ENCODE measurements at regions not wholly inside any gene's neighbourhood (a gene's known extent, or its start where the extent isn't known, plus 50 kb on each side); places are given as distances from the start of the nearest gene placed in this dataset.
"Not testable (repeated sequence)": the region's sequence is repeated elsewhere in the genome, so short reads cannot be mapped to it uniquely, and the experiment has no call there.

GRCh38 chr12:74401966-74402365 lies 135.7 kb upstream of the ATXN7L3B start:
- DNase-seq (ENCODE audit: low spot score), result no peak
- Histone ChIP-seq H3K36me3 (ENCODE audit: insufficient read depth, low read length, poor library complexity, severe bottlenecking) (no peaks in the 10 kb centered on the region), H3K27me3 (replicated peaks; ENCODE audit: insufficient read depth, low read depth, low read length, poor library complexity) (no peaks in the 10 kb centered on the region), H3K4me3 (ENCODE audit: low read depth, low read length, poor library complexity, severe bottlenecking) (no peak overlapping the region), H3K4me1 (ENCODE audit: insufficient read depth, low read length, poor library complexity, severe bottlenecking) (no peaks in the 10 kb centered on the region), H3K27ac (ENCODE audit: low read depth, low read length, poor library complexity, severe bottlenecking) (peak overlapping the region; percentile 8), H3K9me3 (ENCODE audit: low read depth, low read length, poor library complexity, severe bottlenecking) (no peaks in the 10 kb centered on the region)
- BruUV-seq (replicated peaks), result no TSS peak
- intact Hi-C loops (cut with micrococcal nuclease; ENCODE audit: unreplicated experiment), result no loop called here
- TF ChIP-seq EZH2 (IDR thresholded peaks at IDR 0.05; ENCODE audit: borderline replicate concordance, low read depth, low read length, poor library complexity, severe bottlenecking) (no peak), CTCF (conservative IDR thresholded peaks at IDR 0.05; ENCODE audit: low read depth, low read length) (no peak)
- CTCF ChIA-PET, result no interaction called here
- POLR2A ChIA-PET (ENCODE audit: low non-redundant PET), result no interaction called here

- H3K4me3 ChIP-seq (ENCODE audit: low read depth, low read length, poor library complexity, severe bottlenecking); H3K27me3 ChIP-seq (replicated peaks; ENCODE audit: insufficient read depth, low read depth, low read length, poor library complexity); H3K27ac ChIP-seq (ENCODE audit: low read depth, low read length, poor library complexity, severe bottlenecking); CTCF ChIA-PET; BruUV-seq (replicated peaks); H3K9me3 ChIP-seq (ENCODE audit: low read depth, low read length, poor library complexity, severe bottlenecking); DNase-seq (ENCODE audit: low spot score); intact Hi-C loops (cut with micrococcal nuclease; ENCODE audit: unreplicated experiment); H3K36me3 ChIP-seq (ENCODE audit: insufficient read depth, low read length, poor library complexity, severe bottlenecking); POLR2A ChIA-PET (ENCODE audit: low non-redundant PET); H3K4me1 ChIP-seq (ENCODE audit: insufficient read depth, low read length, poor library complexity, severe bottlenecking): not testable (repeated sequence)
Observed at GRCh38 chr12:74403221-74403470, 134.5 kb upstream of the ATXN7L3B start.

- ChIA-PET CTCF (no interaction called here), POLR2A (ENCODE audit: low non-redundant PET) (no interaction called here)
Observed at GRCh38 chr12:74408601-74409166, 129.0 kb upstream of the ATXN7L3B start.

More at GRCh38 chr12:74408601-74409166, 129.0 kb upstream of the ATXN7L3B start:
- peaks cover 25% of the 10 kb centered on the region for H3K4me1 ChIP-seq (ENCODE audit: insufficient read depth, low read length, poor library complexity, severe bottlenecking)
- H3K27ac ChIP-seq (ENCODE audit: low read depth, low read length, poor library complexity, severe bottlenecking), result no peak overlapping the region
- no TSS peak for BruUV-seq (replicated peaks)
- no peak for TF ChIP-seq EZH2 (IDR thresholded peaks at IDR 0.05; ENCODE audit: borderline replicate concordance, low read depth, low read length, poor library complexity, severe bottlenecking)
- TF ChIP-seq CTCF (conservative IDR thresholded peaks at IDR 0.05; ENCODE audit: low read depth, low read length), result no peak
- intact Hi-C loops (cut with micrococcal nuclease; ENCODE audit: unreplicated experiment), result no loop called here
- H3K27me3 ChIP-seq (replicated peaks; ENCODE audit: insufficient read depth, low read depth, low read length, poor library complexity), result no peaks in the 10 kb centered on the region
- DNase-seq (ENCODE audit: low spot score), result no peak
- H3K9me3 ChIP-seq (ENCODE audit: low read depth, low read length, poor library complexity, severe bottlenecking), result no peaks in the 10 kb centered on the region
- no peaks in the 10 kb centered on the region for H3K36me3 ChIP-seq (ENCODE audit: insufficient read depth, low read length, poor library complexity, severe bottlenecking)
- H3K4me3 ChIP-seq (ENCODE audit: low read depth, low read length, poor library complexity, severe bottlenecking), result no peak overlapping the region

Measured in A673 (cell line).